Liver (tissue), 3 donors: ENCODE measurements at regions not wholly inside any gene's neighbourhood (a gene's known extent, or its start where the extent isn't known, plus 50 kb on each side); places are given as distances from the start of the nearest gene placed in this dataset.

Experiments
- JUND ChIP-seq, 2 donors: IDR thresholded peaks; 2 replicates each; pipeline ENCODE4 v1.6.1; 2016; ENCODE audit warnings: antibody characterized with exemption in 2 of 2
- RAD21 ChIP-seq, 2 donors: IDR thresholded peaks; 2 replicates each; pipeline ENCODE4 v1.6.1; 2016; ENCODE audit warnings: antibody characterized with exemption in 2 of 2, mild to moderate bottlenecking in 2 of 2
- SP1 ChIP-seq: IDR thresholded peaks from 2 replicates; pipeline ENCODE4 v1.6.1; 2018; ENCODE audit warnings: antibody characterized with exemption, mild to moderate bottlenecking
- TAF1 ChIP-seq: conservative IDR thresholded peaks from 2 replicates; pipeline ENCODE4 v1.6.1; 2016; ENCODE audit warnings: antibody characterized with exemption, mild to moderate bottlenecking
- TF ChIP-seq, protein P1 (sequence below): fragments of 150-350 bp; IDR thresholded peaks from 2 replicates; pipeline ENCODE4 v1.5.1; 2017; ENCODE audit warnings: improper control_type of control experiment, low read depth, low read length; ENCODE audit not compliant: missing input control
- TF ChIP-seq, protein P2 (sequence below): IDR thresholded peaks from 2 replicates; pipeline ENCODE4 v1.6.1; 2016; ENCODE audit warnings: antibody characterized with exemption, mild to moderate bottlenecking
- donor health status: healthy.
- donor health status: healthy.

DNA sequence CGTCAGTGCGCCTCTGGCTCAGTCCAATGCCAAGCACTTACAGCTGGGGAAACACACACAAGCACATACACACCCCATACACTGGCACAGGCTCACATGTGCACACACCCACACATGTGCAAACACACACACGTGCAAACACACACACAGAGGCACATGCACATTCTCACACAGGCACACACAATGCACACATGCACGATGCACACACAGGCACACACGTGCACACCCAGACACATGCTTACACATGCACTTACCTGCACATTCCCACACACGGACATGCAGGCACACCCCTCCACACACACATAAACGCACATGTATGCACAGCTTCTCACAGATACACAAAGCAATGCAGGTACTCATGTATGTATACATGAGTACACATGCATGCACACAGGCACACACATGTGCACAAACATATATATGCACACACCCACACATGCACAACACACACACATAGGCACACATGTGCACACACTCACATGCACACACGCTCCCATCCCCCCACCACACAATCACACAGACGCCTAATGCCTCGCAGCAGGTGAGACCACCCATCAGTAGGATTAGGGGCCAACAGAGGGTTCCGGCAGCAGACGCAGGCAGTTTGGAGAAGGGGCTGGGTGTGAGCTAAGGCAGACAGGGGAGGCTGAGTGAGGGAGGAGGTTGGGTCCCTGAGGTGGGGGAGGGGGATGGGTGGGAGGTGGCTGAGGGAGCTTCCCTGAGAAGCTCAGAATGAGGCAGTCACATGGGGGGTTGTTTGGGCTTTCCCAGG is 71.2 kb upstream of the SLCO4A1 start:
- no peak for TF ChIP-seq JUND (IDR thresholded peaks at IDR 0.05)
- TF ChIP-seq, protein P1, sequence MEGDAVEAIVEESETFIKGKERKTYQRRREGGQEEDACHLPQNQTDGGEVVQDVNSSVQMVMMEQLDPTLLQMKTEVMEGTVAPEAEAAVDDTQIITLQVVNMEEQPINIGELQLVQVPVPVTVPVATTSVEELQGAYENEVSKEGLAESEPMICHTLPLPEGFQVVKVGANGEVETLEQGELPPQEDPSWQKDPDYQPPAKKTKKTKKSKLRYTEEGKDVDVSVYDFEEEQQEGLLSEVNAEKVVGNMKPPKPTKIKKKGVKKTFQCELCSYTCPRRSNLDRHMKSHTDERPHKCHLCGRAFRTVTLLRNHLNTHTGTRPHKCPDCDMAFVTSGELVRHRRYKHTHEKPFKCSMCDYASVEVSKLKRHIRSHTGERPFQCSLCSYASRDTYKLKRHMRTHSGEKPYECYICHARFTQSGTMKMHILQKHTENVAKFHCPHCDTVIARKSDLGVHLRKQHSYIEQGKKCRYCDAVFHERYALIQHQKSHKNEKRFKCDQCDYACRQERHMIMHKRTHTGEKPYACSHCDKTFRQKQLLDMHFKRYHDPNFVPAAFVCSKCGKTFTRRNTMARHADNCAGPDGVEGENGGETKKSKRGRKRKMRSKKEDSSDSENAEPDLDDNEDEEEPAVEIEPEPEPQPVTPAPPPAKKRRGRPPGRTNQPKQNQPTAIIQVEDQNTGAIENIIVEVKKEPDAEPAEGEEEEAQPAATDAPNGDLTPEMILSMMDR, result no peak
- TF ChIP-seq TAF1, result no peak
- TF ChIP-seq, protein P2, sequence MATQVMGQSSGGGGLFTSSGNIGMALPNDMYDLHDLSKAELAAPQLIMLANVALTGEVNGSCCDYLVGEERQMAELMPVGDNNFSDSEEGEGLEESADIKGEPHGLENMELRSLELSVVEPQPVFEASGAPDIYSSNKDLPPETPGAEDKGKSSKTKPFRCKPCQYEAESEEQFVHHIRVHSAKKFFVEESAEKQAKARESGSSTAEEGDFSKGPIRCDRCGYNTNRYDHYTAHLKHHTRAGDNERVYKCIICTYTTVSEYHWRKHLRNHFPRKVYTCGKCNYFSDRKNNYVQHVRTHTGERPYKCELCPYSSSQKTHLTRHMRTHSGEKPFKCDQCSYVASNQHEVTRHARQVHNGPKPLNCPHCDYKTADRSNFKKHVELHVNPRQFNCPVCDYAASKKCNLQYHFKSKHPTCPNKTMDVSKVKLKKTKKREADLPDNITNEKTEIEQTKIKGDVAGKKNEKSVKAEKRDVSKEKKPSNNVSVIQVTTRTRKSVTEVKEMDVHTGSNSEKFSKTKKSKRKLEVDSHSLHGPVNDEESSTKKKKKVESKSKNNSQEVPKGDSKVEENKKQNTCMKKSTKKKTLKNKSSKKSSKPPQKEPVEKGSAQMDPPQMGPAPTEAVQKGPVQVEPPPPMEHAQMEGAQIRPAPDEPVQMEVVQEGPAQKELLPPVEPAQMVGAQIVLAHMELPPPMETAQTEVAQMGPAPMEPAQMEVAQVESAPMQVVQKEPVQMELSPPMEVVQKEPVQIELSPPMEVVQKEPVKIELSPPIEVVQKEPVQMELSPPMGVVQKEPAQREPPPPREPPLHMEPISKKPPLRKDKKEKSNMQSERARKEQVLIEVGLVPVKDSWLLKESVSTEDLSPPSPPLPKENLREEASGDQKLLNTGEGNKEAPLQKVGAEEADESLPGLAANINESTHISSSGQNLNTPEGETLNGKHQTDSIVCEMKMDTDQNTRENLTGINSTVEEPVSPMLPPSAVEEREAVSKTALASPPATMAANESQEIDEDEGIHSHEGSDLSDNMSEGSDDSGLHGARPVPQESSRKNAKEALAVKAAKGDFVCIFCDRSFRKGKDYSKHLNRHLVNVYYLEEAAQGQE, result no peak
- no peak for TF ChIP-seq RAD21 (IDR thresholded peaks at IDR 0.05)
- no peak for TF ChIP-seq SP1
